Panc1 (cell line): ENCODE measurements at regions not wholly inside any gene's neighbourhood (a gene's known extent, or its start where the extent isn't known, plus 50 kb on each side); places are given as distances from the start of the nearest gene placed in this dataset.

Experiments used
- ATAC-seq: fragments of 200-7000 bp; cut with Tn5 transposase; 2 replicates; pipeline ENCODE4 v1.9.1; 2020; ENCODE audit warnings: mild to moderate bottlenecking, moderate library complexity
- BruUV-seq: library from RNA; stranded (reverse); fragments of 400-500 nt; replicated peaks from 2 replicates; lab custom pipeline; 2021; lab: Mats Ljungman, UMichigan
- CTCF ChIA-PET: fragments of 300-600 bp; sonication (Branson Sonifier 250); formaldehyde crosslinking; loops from one replicate; lab custom pipeline; 2022; ENCODE audit warnings: antibody characterized with exemption; lab: Charles Lee
- POLR2A ChIA-PET: fragments of 300-600 bp; sonication (Branson Sonifier 250); formaldehyde crosslinking; loops from one replicate; lab custom pipeline; 2022; ENCODE audit warnings: antibody characterized with exemption; lab: Charles Lee
- DNase-seq: peaks from one replicate; pipeline ENCODE4 v3.0.0-alpha.2; 2010; ENCODE audit warnings: low read depth, low spot score
- H3K27ac ChIP-seq: 2 replicates; pipeline ENCODE4 v1.5.1; 2011; ENCODE audit warnings: mild to moderate bottlenecking, low read length, inconsistent platforms
- H3K27me3 ChIP-seq: fragments of 200-500 bp; sonication (Bioruptor generic); 2 replicates; pipeline ENCODE4 v1.6.0; 2014; ENCODE audit warnings: low read length, inconsistent platforms; ENCODE audit not compliant: control insufficient read depth, insufficient read depth
- H3K36me3 ChIP-seq: fragments of 200-500 bp; sonication (Bioruptor generic); 2 replicates; pipeline ENCODE4 v1.5.1; 2014; ENCODE audit warnings: inconsistent platforms, mild to moderate bottlenecking, low read length, moderate library complexity; ENCODE audit not compliant: control insufficient read depth, insufficient read depth
- H3K4me1 ChIP-seq: 2 replicates; pipeline ENCODE4 v1.5.1; 2011; ENCODE audit warnings: inconsistent platforms, mild to moderate bottlenecking, low read length, moderate library complexity; ENCODE audit not compliant: control insufficient read depth, insufficient read depth
- H3K4me3 ChIP-seq, 2 experiments: 2 replicates each; pipeline ENCODE4 v1.5.1; 2011 to 2012; ENCODE audit warnings: low read depth in 2 of 2, low read length in 2 of 2, mild to moderate bottlenecking in 2 of 2, inconsistent platforms in 1 of 2, moderate library complexity in 1 of 2
- H3K9me3 ChIP-seq: fragments of 200-500 bp; sonication (Bioruptor generic); 2 replicates; pipeline ENCODE4 v1.5.1; 2014; ENCODE audit warnings: low read depth, mild to moderate bottlenecking, inconsistent platforms, low read length, moderate library complexity; ENCODE audit not compliant: control insufficient read depth, insufficient read depth
- POLR2AphosphoS5 ChIP-seq: IDR thresholded peaks from 2 replicates; pipeline ENCODE4 v1.6.1; 2012; ENCODE audit warnings: mild to moderate bottlenecking, low read depth, low read length, moderate library complexity
- SIN3A ChIP-seq: IDR thresholded peaks from 2 replicates; pipeline ENCODE4 v1.6.1; 2012; ENCODE audit warnings: low read depth, mild to moderate bottlenecking, low read length, moderate library complexity, borderline replicate concordance; ENCODE audit not compliant: insufficient read depth
- TCF7L2 ChIP-seq: IDR thresholded peaks from 2 replicates; pipeline ENCODE4 v1.6.1; 2011; ENCODE audit warnings: mild to moderate bottlenecking, low read depth, low read length, inconsistent platforms
- in situ Hi-C: cut with HindIII; loops from 2 replicates; pipeline ENCODE4 v1.10.0; 2016; ENCODE audit warnings: low sequenced_read_pairs, low pct_unique_long_range_greater_than_20kb
- intact Hi-C: fragments of 100-400 bp; cut with micrococcal nuclease; formaldehyde crosslinking; loops from one replicate; pipeline ENCODE4 v1.10.0; 2022; ENCODE audit not compliant: unreplicated experiment
- TF ChIP-seq, protein P1 (sequence below), 2 experiments: IDR thresholded peaks; 2 replicates each; pipeline ENCODE4 v1.6.1; 2011 to 2012; ENCODE audit warnings: low read depth in 2 of 2, control low read depth in 1 of 2, low read length in 1 of 2, mild to moderate bottlenecking in 1 of 2, moderate library complexity in 1 of 2; ENCODE audit not compliant: insufficient read depth in 1 of 2
- TF ChIP-seq, protein P2 (sequence below): fragments of 450-650 bp; IDR thresholded peaks from 2 replicates; pipeline ENCODE4 v1.5.1; 2017; ENCODE audit warnings: mild to moderate bottlenecking

DNA sequence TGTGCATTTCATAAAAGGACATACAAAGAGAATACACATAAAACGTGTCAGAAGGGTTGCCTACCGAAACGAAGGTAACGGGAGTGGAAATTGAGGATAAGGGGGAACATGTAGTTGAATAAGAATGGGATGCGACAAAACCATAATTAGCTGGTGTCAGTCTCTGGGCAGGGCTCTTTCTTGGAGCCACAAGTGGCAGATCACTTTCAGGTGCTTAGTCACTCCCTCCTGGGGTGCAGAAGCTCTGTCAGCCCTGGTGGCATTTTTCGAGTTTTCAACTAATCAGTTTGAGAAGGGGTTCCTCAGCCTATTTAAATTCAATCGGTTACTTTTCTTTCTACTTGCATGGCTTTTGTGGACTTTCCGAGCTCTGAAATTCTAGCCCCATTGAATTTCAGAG lies 133.9 kb upstream of the IGSF21 start:
- intact Hi-C loops, result no loop called here
- in situ Hi-C loops, result no loop called here
- ChIA-PET POLR2A (interaction anchor here (0.6 to 0.7 kb wide), 2 partner anchors 8 to 249 kb away, joined by 5 to 8 read pairs; no protein-coding TSS in a partner anchor), CTCF (interaction anchor here (0.5 kb wide), 1 partner anchor 329 kb away, joined by 6 read pairs; no protein-coding TSS in a partner anchor)
- TF ChIP-seq, protein P1, sequence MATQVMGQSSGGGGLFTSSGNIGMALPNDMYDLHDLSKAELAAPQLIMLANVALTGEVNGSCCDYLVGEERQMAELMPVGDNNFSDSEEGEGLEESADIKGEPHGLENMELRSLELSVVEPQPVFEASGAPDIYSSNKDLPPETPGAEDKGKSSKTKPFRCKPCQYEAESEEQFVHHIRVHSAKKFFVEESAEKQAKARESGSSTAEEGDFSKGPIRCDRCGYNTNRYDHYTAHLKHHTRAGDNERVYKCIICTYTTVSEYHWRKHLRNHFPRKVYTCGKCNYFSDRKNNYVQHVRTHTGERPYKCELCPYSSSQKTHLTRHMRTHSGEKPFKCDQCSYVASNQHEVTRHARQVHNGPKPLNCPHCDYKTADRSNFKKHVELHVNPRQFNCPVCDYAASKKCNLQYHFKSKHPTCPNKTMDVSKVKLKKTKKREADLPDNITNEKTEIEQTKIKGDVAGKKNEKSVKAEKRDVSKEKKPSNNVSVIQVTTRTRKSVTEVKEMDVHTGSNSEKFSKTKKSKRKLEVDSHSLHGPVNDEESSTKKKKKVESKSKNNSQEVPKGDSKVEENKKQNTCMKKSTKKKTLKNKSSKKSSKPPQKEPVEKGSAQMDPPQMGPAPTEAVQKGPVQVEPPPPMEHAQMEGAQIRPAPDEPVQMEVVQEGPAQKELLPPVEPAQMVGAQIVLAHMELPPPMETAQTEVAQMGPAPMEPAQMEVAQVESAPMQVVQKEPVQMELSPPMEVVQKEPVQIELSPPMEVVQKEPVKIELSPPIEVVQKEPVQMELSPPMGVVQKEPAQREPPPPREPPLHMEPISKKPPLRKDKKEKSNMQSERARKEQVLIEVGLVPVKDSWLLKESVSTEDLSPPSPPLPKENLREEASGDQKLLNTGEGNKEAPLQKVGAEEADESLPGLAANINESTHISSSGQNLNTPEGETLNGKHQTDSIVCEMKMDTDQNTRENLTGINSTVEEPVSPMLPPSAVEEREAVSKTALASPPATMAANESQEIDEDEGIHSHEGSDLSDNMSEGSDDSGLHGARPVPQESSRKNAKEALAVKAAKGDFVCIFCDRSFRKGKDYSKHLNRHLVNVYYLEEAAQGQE (IDR thresholded peaks at IDR 0.05; ENCODE audit: insufficient read depth in 1 of 2, low read depth in 2 of 2, low read length in 1 of 2), result no peak
- TF ChIP-seq POLR2AphosphoS5, result no peak
- TF ChIP-seq SIN3A, result no peak
- TF ChIP-seq, protein P2, sequence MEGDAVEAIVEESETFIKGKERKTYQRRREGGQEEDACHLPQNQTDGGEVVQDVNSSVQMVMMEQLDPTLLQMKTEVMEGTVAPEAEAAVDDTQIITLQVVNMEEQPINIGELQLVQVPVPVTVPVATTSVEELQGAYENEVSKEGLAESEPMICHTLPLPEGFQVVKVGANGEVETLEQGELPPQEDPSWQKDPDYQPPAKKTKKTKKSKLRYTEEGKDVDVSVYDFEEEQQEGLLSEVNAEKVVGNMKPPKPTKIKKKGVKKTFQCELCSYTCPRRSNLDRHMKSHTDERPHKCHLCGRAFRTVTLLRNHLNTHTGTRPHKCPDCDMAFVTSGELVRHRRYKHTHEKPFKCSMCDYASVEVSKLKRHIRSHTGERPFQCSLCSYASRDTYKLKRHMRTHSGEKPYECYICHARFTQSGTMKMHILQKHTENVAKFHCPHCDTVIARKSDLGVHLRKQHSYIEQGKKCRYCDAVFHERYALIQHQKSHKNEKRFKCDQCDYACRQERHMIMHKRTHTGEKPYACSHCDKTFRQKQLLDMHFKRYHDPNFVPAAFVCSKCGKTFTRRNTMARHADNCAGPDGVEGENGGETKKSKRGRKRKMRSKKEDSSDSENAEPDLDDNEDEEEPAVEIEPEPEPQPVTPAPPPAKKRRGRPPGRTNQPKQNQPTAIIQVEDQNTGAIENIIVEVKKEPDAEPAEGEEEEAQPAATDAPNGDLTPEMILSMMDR, result no peak
- TF ChIP-seq TCF7L2, result no peak
- Histone ChIP-seq H3K36me3 (no peaks in the 10 kb centered on the region), H3K9me3 (no peaks in the 10 kb centered on the region), H3K4me1 (no peaks in the 10 kb centered on the region), H3K4me3 (no peak overlapping the region), H3K27ac (no peak overlapping the region), H3K27me3 (peaks cover 25% of the 10 kb centered on the region)
- no peak for ATAC-seq
- no TSS peak for BruUV-seq
- no peak for DNase-seq

DNA sequence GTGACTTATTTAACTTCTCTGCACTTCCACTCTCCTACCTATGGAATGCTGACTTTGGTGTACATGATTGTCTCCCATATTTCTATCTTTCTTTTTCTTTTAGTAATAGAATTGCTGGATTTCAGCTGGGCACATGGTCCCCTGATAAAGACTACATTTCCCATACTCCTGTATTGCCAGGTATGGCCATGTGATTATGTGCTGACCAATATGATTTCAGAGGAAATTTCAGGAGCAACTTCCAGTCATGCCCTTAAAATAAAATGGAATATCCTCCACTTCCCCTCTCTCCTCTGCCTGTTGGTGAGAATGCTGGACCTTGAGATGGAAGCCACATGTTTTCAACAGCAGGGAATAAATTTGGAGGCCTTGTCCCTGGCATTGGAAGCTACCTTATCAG lies 130.7 kb upstream of the IGSF21 start:
- in situ Hi-C loops, result no loop called here
- H3K36me3 ChIP-seq, result no peaks in the 10 kb centered on the region

More for the DNA sequence above, 130.7 kb upstream of the IGSF21 start:
- no peaks in the 10 kb centered on the region for H3K4me1 ChIP-seq
- intact Hi-C loops, result no loop called here
- H3K27me3 ChIP-seq, result peaks cover 20% of the 10 kb centered on the region
- H3K27ac ChIP-seq, result no peak overlapping the region
- ChIA-PET POLR2A (no interaction called here), CTCF (no interaction called here)
- no peak for TF ChIP-seq POLR2AphosphoS5
- TF ChIP-seq TCF7L2, result no peak
- TF ChIP-seq, protein P2, result no peak
- TF ChIP-seq, protein P1 (IDR thresholded peaks at IDR 0.05; ENCODE audit: insufficient read depth in 1 of 2, low read depth in 2 of 2, low read length in 1 of 2), result no peak
- no peak for TF ChIP-seq SIN3A
- DNase-seq (no peak), ATAC-seq (no peak)
- no TSS peak for BruUV-seq
- H3K4me3 ChIP-seq, result no peak overlapping the region
- H3K9me3 ChIP-seq, result no peaks in the 10 kb centered on the region
